GM18867 (cell line): ENCODE measurements at regions not wholly inside any gene's neighbourhood (a gene's known extent, or its start where the extent isn't known, plus 50 kb on each side); places are given as distances from the start of the nearest gene placed in this dataset.

Experiments
- ATAC-seq: cut with Tn5 transposase; IDR thresholded peaks from one replicate; pipeline ENCODE4 v1.9.1; 2021; ENCODE audit warnings: mild to moderate bottlenecking, moderate library complexity; ENCODE audit not compliant: unreplicated experiment

DNA sequence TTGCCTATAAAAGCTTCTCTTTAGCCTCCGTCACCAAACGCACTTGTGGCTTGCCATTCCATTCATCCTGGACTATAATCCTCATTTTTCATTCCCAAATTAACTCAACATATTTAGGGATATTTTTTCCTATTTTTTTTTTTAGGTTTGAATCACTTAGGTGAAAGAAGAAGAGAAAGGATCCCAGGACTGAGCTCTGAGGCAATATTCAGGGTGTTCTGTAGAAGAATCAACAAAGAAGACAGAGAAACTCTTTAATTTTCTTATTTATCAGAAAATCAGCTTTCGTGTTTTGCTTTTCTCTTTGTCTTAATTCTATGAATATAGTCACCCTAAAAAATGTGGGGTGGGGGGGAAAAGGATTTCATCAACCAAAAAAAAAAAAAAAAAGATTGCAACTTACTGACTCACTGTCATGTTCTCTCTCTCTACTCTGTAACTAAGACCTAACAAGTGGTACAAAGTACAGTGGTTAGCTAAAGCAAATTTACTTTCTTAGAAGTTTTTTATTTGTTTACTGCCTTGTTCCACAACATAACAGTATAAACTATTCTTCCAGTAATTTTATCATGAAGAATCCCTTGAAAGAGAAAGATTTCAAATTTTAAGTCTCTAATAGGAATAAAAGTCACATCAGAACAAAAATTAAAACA lies 272.0 kb downstream of the DHX15 start:
- ATAC-seq = no peak

DNA sequence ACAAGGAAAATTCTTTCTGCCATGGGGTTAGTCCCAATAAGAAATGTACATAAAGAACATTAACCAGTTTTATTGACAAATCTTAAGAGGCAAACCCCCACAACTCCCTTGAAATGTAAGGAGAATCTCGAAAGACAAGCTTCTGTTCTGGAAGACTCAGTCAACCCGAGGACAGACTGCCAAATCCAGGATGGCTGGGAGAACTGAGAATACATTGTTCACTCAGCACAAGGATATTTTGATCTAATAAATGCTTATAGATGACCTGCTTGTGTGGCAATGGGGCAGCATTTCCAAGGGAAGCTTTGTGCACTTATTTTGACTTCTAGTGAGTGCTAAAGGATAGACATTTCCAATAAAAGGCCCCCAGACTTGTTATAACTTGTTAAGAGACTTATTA lies 280.4 kb downstream of the DHX15 start:
- no peak for ATAC-seq

DNA sequence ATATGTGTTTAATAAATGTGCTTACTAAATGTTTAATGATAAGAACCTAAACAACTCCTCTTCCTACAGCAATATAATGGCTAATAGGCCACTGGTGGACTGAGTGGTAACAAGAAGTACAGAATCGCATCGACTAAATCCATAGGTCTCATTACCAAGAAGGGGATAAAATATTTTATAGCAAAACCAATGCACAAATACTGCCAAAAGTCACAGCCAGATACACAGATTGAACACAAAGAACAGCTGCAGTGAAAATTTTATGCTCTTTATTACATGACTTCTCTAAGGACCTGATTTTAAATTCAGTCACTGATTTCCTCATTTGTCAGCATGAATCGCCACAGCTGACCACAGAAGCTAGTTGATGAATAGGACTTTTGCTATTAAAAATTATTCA lies 285.4 kb downstream of the DHX15 start:
- ATAC-seq = no peak

DNA sequence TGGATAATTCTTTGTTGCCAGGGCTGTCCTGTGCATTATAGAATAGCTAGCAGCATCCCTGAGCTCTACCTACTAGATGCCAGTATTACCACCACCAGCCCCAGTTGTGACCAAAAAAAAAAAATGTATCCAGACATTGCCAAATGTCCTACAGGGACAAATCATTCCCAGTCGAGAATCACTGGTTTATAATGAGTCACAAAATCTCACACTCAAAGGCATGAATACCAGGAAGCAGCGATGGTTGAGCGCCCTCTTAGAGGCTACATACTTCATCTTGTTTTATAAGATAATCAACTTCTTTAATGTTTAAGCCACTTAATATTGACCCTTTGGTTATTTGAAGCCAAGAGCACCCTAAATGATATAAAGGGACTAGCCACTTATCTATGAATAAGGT lies 297.3 kb downstream of the DHX15 start:
- no peak for ATAC-seq

DNA sequence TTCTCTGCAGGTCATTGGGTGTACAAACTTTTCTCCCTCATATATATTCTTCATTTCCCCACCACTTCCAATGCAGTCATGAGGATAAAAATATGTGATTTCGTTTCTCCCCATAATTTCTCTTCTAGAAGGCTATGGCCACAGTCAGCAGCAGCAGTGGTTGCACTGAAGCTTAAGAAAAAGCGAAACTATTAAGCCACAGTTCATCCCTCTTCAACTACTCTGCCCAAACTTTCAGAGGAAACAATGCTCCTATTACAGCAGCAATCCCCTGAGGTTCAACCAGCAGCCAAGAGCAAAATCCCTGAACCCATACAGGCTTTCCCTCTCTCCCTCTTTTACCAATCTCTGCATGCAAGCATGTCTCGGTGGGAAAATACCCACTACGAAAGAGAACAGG lies 298.6 kb downstream of the DHX15 start:
- no peak for ATAC-seq

DNA sequence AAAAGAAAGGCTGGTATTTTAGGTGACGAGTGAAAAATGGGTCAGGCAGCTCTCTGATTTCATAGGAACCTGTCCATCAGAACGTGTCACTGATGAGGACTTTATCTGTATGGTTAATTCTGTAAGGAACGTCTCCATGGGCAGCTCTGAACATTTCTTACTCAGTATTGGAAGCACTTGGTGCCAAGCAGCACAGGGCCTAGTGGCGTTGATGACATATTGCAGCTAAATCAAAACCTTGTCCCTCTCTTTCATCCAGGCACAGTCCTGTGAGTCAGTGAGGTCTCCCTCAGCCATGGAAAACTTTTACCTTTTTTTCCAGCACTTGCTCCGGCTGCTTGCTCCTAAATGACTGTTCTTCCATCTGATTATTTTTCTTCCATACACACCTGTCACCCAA lies 301.9 kb downstream of the DHX15 start:
- ATAC-seq = no peak

DNA sequence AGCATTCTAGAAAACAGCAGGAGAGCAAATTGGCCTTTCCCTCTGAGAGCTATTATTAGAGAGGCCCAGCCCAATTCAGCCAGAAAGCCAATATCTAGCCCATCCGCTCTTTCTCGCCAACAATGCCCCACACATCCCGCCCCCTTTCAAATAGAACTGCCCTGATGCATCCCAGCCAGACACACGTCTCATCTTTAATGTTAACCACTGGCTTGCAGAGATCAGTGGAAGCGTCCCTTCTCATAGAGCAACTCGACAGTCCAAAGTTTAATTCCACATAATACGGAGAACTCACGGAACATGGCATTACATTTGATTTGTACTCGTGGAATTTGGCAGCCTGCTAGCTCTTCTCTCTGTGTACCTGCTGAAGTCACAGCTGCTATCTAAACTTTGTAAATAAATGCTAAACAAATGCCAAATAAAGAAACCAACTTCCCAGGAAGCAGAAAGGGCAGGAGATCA lies 304.4 kb downstream of the DHX15 start:
- no peak for ATAC-seq

DNA sequence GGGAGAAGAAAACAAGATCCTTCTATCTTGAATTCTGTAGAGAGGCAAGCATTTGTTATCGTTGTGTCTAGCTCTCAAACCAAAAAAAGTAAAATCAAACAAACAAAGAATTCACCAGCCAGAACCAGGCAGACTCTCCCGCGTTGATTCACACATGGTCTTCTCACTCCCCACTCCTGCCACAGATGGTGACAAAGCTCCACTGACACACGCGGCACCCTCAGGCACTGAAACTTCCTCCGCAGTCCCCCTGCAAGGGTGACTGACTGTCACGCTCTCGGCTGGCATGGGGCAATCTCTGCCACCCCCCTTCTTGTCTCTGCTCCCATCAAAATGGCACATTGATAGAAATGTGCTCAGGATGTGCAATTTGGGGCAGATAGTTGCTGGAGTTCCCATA lies 304.9 kb downstream of the DHX15 start:
- no peak for ATAC-seq

DNA sequence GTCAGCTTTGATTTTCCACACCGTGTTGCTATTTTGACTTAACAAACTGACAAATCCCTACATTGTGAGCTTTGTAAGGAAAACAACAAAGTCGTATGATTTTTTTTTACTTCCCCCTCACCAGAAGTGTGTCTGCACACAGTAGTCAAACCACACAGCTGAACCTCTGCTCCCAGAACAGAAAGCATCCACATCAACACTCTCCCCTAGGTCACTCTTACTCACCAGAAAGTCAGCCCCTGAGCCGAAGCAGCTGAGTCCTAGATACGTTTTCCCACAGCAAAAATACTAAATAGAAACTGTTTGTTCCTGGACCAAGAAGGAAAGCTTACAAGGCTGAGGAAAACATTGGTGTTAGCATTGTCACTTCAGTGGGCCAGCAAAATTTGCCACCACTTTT lies 305.7 kb downstream of the DHX15 start:
- no peak for ATAC-seq

DNA sequence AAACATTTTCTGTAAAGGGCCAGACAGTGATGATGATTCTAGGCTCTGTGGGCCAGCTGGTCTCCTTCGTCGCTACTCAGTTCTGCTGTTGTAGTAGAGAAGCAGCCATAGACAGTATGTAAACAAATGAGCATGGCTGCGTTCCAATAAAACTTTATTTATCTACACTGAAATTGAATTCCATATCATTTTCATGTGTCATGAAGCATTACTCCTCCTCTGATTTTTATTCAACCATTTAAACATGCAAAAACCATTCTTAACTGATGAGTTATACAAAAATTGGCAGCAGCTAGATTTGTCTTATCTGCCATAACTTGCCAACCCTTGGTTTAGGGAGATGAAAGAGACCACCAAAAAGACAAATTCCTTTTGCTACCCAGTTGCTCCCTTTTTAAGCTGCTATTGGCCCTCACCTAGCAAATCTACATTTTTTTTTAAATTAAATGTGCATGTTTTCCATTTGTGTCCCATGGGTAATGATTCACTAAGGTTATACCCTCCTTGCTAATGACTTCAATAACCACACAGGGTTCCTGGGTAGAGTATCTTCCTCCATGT lies 309.9 kb downstream of the DHX15 start:
- no peak for ATAC-seq

DNA sequence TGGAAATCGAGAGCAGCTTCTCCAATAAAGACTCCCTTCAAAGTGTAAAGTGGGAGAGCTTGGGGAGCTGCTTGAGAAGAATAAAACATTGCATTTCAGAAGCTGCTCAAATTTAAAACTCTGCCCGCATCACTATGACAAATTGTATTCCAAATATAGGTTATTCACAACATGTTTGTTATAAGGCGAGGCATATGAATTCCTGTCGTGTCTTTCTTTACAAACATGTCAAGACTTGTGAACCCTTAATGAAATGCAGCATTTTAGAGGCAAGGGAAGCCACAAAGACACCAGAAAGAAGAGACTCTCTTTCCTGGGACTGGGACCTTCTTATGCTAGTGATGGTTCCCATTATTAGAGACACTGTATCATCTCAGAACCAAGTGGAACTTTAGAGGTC lies 311.2 kb downstream of the DHX15 start:
- no peak for ATAC-seq

DNA sequence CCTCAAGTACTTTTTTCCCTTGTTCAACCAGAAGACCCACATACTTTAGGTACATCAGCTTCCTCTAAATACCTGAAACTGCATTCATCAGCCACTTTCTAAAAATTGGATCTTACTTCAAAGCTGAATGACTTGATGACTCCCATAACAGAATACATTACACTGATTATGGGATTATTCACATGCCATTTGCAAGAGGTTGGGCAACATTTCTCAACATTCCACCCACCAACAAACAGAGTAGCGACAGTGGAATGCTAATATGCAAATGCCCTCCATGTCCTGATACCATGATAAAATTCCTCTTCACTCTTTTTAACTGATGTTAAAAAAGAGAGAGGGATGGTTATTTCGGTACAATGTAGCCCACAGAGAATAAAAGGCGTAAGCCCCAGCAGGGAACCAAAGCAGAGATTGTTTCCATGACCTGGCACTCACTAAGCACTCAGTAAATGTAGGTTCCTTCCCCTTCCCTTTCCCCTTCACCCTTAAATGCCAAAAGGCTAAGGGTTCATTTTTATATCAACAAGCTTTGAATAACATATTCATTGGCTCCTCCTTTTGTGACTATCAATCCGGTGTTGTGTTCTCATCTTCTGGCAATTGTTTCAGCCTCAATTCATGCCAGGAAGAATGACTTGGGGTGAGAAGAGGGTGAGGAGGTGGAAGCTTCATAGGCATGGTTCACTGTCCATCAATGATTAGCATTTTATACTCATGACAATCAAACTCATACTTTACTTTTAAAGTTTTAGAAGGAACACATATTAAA lies 317.2 kb downstream of the DHX15 start:
- ATAC-seq = no peak

DNA sequence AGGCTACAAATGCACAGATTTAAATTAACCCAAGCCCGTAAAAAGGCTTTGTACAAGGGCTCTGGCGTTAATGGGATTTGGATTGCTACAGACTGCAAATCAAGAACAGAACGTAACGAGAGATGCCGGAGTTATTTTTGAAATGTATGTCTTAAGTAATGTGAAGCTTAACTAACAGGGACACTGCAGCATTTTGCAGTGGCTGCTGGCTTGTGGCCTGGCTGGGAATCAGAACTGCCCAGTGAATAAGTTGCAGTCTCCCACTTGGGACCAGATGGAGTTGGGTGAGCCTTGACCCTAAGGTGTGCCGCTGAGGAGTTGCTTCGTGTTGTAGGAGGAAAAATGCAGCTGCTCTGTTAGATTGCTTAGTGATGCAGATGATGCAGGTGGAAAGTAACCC lies 318.4 kb downstream of the DHX15 start:
- no peak for ATAC-seq

DNA sequence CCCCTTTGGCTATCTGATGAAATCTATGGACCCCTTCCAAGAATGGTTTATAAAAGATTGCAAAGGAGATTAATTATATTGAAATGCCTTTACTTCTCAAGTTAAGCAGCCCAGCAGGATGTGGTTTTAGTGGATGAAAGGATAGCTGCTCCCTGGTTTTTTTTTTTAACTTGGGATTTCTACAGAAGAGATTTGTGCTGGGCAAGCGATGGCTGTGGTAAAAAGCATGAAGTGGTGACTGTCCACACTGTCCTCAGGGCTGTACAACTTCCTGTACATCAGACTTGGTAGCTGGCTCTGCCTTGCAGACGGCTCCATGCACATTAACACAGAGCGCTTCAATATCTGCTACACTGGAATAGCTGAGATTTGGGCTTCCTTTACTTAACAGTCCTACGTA lies 321.7 kb downstream of the DHX15 start:
- no peak for ATAC-seq

DNA sequence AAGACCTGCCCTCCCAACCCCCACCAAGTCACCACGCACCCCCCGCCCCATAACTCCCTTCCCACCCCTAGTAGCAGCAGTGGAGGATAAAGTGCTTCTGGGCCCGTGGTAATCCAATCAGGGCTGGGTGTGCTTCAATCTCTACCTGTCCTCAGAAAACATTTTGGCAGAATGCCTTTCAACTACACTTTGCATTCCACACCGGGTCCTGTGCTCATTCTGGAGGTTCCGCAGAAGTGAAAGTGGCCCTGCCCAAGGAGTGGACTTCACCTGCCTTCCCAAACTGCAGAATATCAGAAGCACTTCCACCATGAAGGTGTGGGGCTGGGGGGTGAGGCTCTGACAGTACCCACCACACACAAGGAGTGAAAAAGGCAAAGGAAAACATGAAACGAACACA lies 322.3 kb downstream of the DHX15 start:
- no peak for ATAC-seq

DNA sequence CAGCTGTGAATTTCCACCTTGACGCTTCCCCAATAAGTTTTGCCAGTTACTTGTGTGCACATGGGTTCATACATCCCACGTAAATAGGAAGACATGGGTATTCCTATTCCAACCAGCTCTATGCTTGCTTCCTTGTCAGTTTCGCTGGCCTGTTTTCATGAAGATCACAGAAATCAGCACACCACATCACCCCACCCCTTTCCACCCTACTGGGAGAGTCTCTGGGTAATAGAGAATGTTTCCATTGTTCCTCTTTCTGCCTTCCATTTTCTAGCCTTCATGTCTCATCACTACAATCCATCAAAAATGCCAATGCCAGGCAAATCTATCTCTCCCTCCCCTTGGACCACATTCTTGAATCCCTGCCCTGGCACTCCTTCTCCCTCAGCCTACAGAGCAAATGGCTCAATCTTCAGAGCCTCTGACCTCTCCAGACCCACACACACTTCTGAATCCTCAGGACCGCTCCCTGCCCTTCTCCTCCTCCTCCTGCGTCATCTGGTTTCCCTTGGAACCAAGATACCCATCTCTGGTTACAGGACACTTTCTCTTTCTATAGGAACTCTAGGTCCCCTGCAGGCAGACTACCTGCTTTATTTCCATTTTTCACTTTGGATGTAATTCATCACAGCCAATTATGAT lies 323.3 kb downstream of the DHX15 start:
- no peak for ATAC-seq

DNA sequence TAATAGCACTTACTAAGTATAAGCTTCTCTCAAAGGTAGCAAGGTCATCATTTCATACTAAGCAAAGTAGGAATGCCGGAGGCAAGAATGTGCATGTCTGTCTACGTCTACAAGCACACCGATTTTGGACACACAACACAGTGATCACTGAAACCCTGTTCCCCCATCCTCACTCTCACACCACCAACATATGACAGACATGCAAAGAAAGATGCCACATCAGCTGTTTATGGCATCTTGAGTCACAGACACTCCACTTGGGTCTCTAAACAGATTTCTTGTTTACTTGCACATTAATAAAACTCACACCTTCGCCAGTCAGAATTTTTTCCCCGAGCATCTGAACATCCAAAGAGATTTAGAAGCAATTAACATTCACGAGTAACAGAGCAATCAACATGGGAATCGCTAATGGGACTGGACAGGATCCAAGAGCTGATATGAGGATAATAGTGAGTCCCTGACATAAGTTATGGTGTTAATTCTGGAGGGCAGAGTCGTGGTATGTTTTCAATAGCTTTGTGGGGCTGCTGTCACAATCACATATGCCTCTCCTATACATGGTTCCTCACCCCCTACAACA lies 324.1 kb downstream of the DHX15 start:
- no peak for ATAC-seq

DNA sequence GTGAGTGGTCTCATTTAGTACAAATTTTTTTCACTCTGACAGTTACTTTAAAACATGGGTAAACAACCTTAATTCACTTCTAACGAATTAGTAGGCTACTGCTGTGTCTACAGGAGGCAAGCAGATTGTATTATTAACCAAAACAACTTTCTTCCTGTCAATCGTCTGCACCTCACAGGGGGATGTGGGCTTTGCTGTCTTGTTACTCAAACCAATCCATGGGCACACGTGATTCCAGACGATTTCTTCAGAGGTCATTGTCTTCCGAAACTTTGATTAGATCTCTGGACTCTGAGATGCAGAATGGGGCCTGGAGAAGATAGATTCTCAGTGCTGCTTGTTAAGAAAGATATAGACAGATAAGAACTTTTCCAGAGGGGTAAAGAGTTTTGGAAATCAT lies 327.8 kb downstream of the DHX15 start:
- ATAC-seq = no peak

DNA sequence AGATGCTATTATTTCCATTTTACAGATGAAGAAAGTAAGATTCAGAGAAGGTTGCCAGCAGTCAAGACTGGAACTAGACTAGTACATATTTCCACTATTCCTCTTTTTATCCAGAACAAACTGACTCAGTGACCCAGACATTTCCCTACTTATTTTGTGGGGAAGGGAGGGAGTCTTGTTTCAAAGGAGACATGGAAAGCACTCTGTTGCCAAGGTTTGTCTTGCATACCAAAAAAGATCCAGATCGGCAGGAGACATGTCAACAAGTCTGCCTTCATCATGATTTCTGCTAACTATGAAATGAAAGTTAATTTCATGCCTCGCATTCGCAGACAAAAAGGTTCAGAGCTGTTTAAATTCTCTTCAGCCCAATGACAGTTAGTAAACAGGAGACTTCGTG lies 328.3 kb downstream of the DHX15 start:
- ATAC-seq = no peak

DNA sequence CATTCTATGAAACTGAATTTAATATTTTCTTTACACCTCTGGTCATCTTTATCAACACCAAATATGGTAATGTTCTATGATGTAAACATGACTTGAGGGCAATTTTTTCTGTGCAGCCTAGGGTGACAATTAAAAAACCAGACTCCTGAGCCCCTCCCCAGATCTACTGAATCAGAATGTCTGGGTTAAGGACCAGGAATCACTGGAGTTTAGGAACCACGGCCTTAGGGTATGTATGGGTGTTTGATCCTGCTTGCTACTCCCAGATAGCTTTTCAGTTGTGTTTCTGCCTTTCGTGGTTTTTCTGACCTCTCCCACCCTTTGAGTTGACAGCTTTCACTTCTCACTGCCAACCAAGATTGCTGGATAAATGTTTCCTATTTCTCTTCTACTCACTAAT lies 332.2 kb downstream of the DHX15 start:
- no peak for ATAC-seq

DNA sequence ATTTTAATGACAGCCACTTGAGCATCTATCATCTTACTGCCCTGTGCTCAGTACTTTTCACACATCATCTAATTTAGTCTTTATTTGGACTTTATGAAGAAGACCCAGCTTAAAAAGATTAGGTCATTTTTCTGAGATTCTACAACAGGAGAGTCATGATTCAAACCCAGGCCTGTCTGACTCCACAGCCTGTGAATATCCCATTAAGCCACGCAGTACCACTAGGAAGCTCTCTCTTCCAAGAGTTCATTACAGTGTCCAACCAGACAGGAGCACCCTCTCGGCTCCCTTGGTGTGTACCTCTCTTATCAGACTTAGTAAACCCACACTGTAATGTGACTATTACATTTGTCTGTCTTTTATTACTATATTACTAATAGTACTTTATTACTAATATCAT lies 332.8 kb downstream of the DHX15 start:
- ATAC-seq = no peak

DNA sequence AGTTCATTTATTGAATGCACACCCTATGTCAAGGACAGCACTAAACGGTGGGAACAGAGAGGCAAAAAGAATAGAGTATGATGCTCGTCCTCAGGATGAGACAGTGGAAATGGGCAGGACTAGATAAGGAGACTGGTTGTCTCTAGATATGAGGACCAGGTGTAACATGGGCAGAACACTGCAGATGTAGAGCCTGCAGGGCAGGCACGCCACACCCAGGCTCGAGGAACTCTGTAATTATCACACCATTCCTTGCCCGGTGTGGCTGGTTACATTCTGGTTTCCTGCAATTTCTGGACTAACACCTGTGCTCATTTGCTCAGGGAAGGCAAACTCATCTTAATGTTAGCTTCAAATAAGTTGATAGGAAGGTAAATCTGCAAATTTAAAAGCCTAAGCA lies 334.4 kb downstream of the DHX15 start:
- no peak for ATAC-seq
